Hepatocyte (in vitro differentiated cells): ENCODE measurements at regions not wholly inside any gene's neighbourhood (a gene's known extent, or its start where the extent isn't known, plus 50 kb on each side); places are given as distances from the start of the nearest gene placed in this dataset.

Source experiments
- EZH2 ChIP-seq: fragments of 200-600 bp; sonication (generic); IDR thresholded peaks from 2 replicates; pipeline ENCODE4 v1.6.1; 2016; ENCODE audit warnings: antibody characterized with exemption, mild to moderate bottlenecking, borderline replicate concordance
- EZH2phosphoT487 ChIP-seq: fragments of 200-600 bp; sonication (generic); IDR thresholded peaks from one replicate; pipeline ENCODE4 v1.6.1; 2018; ENCODE audit warnings: antibody characterized with exemption, mild to moderate bottlenecking, low read depth, moderate library complexity; ENCODE audit not compliant: unreplicated experiment, severe bottlenecking
- TF ChIP-seq, protein P1 (sequence below): fragments of 200-600 bp; sonication (generic); IDR thresholded peaks from 2 replicates; pipeline ENCODE4 v1.5.1; 2016; ENCODE audit warnings: antibody characterized with exemption, mild to moderate bottlenecking; ENCODE audit not compliant: poor library complexity

DNA sequence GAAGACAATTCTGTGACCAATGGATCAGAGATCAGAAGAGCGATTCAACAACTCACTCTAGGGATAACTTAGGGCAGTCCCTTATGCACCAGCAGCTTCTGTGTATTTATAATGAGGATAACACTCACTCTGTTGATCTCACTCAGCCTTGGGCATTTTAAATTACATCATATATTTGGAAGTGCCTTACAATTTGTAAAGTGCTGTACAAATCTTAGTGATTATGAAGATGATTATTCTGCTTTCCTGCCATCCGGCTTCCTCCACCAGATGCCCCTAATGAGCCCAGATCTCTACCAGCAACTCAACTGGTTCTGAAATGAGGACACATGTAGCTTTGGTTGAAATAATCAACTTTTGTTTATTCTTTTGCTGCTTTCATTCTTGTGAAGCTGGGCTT, 105.3 kb downstream of the PCSK1 start:
- TF ChIP-seq, protein P1, sequence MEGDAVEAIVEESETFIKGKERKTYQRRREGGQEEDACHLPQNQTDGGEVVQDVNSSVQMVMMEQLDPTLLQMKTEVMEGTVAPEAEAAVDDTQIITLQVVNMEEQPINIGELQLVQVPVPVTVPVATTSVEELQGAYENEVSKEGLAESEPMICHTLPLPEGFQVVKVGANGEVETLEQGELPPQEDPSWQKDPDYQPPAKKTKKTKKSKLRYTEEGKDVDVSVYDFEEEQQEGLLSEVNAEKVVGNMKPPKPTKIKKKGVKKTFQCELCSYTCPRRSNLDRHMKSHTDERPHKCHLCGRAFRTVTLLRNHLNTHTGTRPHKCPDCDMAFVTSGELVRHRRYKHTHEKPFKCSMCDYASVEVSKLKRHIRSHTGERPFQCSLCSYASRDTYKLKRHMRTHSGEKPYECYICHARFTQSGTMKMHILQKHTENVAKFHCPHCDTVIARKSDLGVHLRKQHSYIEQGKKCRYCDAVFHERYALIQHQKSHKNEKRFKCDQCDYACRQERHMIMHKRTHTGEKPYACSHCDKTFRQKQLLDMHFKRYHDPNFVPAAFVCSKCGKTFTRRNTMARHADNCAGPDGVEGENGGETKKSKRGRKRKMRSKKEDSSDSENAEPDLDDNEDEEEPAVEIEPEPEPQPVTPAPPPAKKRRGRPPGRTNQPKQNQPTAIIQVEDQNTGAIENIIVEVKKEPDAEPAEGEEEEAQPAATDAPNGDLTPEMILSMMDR, result no peak
- TF ChIP-seq EZH2, result no peak
- TF ChIP-seq EZH2phosphoT487, result no peak
